G401.6 (cell line): ENCODE measurements at regions not wholly inside any gene's neighbourhood (a gene's known extent, or its start where the extent isn't known, plus 50 kb on each side); places are given as distances from the start of the nearest gene placed in this dataset.

Experiments
- FAIRE-seq: peaks from 2 replicates; lab custom pipeline; 2012; peaks lifted over from hg19 to GRCh38; lab: Jason Lieb, UNC

DNA sequence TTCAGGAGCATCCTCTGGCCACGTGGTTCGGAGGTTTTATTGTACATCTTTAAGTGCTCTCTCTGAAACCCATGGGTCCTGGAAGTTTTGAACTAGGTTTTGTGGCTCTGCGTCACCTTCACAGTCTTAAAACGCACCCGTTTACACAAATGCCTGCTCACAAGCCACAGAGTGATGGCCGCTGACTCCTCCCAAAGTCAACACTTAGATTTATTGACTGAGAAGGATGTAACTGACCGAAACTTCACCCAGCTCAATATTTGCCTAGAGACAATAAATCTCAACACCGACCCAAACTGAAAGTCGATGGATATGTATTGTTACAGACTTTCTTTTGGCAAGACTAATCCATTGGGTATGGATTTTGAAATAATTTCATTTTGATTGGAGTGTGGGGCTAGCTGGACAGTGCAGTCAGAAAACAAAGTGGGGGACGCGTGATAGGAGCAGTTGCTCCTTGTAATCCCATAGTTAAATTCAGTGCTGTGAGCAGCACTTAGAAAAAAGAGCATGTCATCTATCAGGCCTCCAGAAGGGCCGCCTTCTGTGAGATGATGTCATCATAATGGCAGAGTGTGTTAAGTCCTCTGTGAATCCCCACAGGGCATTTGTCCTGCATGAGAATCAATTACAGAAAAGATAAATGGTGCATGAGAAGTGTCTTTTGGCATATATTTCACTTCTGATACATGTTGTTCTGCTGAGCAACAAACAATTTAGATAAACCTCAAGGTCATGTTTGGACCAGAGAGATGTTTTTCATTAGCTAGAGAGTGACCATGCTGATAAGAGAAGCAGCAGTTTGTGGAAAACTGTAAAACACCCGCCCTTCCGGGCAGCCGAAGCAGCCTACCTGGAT is 183.7 kb downstream of the INO80D start:
- no peak for FAIRE-seq

DNA sequence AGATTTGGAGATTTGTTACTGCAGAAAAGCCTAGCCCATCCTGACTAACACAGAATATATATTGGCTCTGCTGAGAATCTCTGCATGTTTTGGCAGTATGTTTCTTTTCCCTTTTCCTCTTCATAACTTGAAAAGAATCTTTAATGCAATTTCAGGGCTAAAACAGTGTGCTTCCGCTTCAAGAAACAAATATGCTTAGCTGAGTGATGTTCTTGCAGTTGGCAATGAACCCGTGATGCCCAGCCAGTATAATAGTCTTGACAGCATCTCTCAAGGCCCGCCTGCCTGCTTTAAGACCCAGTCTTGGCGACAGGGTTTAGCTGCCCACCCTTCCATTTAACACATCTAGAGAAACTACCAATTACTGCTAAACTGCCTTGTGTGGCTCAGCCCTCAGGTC is 184.5 kb downstream of the INO80D start:
- FAIRE-seq: no peak

DNA sequence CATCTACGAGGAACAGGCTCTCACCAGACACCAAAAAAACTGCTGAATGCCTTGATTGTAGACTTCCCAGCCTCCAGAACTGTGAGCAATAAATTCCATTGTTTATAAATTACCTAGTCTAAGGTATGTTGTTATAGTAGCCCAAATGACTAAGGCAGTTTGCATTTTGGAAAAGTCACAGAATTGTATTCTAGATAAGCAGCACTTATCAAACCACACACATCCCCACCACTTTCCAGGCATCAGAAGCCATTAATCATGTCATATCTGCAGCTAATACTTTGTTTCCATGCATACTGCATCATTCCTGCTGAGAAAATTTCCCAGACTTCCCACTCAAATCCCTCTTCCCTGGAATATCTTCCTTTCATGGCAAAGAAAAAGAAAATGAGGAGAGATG is 187.2 kb downstream of the INO80D start:
- FAIRE-seq: no peak

DNA sequence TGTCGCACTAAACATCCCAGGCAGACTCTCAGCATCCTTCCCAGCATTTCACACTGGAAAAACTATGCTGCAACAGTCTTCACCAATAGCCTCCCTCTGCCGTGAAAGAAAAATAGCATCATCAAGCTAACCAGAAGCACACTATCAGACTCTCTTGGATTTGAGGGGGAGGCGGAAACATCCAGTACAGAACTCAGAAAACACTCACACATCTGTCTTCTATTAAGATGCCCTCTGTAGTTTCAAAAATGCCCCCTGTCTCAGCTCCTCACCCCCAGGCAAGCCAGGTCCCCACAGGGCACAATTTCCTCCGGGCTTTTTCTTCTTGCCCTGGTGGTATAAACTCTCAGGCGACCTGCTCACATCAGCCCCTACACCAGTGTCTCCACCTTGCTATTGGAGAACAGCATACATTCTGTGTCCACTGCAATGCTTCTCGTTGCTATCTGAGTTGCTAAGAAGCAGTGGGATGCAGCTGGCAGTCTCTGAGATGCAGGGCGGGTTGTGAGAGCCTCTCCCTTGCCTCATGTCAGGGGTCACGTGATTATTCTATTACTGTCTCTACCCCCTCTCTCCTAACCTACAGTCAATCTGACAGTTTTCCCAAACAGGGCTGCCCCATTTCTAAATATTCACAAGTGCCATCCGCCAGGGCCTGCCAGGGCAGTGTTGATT is 189.9 kb downstream of the INO80D start:
- FAIRE-seq: no peak

DNA sequence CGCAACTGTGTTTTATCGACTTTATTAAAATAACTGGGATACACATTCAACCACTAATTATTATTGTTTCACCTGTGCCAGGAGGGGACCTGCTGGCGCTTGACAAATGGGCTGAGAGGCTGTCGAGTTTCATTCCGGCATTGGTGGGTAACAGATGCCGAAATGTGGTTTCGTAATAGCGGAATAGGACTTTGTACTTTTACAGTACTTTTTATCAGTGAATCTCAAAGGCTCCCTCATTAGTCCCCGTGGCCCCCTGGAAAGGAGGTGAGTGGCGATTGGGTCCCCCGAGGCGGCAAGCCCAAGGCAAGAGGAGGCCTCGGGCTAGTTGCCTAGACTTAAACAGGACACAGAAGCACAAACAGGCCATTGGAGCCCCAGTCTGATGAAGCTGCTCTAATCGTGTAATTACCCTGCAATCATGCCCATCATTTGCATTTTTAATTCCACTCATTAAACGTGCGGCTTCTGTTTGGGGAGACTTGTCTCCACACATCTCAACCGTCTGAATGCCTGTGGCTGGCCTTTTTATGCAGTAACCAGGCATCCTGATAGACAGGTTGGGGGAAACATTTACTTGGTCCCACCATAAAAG is 193.2 kb downstream of the INO80D start:
- FAIRE-seq: no peak

DNA sequence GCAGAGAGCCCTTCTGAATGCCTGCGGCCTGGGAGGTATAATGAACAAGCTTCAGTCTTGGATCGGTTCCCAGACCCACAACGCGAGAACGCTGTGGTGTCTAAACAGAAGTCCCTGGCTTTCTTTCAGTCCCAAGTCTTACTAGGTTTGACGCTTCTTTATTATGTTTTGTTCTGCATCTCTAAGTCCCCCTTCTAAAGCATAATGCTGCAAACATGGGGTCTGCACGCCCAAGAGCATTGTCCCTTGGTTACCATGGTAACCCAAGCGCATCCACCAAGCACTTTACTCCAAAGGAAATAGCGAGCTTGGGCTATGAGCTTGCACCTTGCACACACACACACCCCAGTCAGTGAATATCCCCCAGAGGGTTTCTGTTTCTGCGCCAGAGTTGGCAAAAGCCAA is 193.7 kb downstream of the INO80D start:
- FAIRE-seq: no peak

DNA sequence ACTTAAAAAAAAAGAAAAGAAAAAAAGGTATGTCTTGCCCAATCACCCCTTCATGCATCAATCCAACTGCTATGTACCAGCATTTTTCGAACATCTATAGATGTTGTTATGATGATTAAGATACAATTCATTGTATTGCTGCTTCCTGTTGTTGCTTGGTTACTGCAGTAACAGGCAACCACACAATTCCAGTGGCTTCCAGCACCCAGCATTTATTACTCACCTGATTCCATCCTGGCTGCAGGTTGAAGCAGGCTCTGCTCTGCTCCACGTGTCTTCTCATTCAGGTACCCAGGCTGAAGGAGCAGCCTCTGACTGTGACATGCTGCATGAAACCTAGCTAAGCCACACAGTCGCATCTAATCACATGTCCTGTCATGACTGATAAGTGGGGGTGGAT is 196.9 kb downstream of the INO80D start:
- no peak for FAIRE-seq

DNA sequence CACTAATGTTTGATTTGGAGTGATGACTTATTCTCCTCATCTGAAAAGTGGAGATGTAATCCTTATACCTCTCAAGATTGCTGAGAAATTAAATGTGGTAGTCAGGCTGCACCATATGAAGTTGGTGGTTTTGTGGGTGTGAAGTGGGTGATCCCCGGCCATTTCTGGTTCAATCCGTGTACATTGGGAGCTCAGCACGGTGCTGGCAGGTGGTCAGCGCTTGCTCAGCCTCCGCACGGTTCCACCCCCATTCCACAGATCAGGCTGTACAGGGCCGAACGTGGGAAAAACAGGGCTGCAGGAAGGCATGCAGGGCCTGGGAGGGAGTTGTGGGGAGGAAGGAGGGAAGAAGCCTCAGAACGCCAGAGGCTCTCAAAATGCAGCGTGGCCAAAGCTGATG is 198.3 kb downstream of the INO80D start:
- FAIRE-seq: no peak

DNA sequence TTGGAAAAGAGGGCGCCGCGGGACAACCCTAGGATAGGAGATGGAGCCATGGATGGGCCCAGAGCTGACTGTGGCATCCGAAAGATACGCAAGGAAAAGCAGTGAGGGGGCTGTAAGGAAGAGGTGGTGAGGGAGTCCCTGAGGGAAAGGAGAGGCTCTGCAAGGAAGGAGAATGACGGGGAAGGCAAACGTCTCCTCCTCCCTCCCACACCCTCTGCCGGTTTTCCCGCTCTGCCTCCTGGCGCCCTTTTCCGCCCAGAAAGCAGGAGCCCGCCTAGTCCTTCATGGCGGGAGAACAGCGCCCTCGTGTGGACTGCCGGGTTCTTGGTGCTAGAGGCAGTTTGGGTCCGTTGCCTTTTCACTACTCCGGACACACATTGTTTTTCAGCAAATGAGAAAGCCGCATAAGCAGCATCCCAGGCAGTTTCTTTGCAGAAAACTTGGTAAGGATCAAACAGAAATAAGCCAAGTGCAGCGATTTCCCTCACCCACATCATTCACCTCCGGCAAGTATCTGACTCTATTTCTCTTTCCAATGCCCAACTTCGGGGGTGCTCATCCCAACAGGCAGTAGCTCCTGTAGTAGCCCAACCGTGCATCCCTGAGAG is 200.4 kb downstream of the INO80D start:
- peak; percentile 56 for FAIRE-seq

DNA sequence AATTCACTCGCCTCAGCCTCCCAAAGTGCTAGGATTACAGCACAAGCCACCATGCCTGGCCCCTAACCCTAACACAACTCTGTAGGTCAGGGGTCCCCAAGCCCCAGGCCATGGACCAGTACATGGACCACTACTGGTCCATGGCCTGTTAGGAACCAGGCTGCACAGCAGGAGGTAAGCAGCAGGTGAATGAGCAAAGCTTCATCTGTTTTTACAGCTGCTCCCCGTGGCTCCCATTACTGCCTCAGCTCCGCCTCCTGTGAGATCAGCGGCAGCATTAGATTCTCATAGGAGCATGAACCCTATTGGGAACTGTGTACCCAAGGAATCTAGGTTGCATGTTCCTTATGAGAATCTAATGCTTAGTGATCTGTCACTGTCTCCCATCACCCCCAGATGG is 201.7 kb downstream of the NRP2 start:
- no peak for FAIRE-seq

DNA sequence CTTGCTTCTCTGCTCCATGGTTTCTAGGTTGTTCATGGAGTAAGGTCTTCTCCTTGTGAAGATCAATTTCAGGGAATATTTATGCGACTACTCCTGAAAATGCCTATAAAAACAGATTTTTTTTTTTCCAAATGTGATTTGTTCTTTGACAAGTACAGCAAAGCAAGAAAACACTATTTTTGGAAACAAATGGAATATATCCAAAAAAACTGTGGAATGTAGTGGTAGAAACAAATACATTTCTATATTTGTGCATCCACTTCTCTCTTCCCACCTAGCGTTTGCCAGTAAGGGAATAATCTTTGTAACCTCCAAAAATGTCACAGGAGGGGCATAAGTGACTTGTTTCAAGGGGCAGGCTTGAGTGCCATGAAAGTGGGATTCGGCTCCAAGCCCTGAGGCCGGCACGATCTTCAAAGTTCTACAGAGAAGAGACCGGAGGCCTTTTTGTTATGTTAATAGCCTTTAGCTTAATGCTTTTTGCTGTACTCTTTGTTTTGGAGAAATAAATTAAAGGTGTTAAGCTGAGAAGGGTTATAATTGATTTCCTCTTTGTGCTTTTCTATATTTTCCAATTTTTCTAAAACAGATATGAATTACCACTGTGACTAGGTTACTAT is 200.6 kb downstream of the NRP2 start:
- FAIRE-seq: no peak

DNA sequence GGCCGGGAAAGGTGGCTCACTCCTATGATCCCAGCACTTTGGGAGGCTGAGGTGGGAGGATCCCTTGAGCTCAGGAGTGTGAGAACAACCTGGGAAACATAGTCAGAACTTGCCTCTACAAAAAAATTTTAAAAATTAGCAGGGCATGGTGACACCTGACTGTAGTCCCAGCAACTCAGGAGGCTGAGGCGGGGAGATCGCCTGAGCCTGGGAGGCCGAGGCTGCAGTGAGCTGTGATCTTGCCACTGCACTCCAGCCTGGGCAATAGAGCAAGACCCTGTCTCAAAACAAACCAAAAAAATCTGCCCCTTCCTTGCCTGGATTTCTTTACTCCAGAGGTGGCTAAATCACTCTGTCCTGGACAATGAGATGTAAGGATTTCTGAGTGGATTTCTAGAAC is 197.7 kb downstream of the NRP2 start:
- no peak for FAIRE-seq

DNA sequence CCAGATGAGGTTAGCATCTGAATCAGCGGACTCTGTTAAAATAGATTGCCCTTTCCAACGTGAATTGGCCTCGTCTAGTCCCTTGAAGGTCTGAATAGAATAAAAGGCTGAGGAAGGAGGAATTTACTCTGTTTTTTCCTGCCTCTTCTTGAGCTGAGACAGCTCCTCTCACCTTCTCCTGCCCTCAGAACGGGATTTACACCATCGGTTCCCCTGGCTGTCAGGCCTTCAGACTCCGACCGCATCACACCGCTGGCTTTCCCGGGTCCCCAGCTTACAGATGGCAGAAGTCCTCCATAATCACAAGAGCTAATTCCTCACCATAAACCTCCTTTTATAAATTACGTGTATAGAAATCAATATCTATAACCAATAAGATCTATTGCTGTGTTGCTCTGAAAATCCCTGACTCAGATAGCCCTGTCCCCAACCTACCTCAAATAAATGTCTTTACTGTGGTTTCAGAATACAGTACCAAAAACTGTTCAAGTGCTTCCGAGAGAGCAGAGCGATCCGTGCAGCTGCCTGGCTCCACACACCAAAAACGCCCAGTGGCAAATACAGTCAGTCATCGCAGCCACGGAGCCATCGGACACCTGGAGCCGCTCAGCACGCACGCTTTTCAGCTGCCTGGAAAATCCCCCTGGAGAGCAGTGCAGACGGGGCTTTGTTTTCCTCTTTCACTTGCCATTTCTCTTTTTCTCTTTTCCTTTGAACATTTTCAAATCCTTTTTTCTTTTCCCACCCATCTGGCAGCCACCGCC is 196.9 kb downstream of the NRP2 start:
- FAIRE-seq: no peak

DNA sequence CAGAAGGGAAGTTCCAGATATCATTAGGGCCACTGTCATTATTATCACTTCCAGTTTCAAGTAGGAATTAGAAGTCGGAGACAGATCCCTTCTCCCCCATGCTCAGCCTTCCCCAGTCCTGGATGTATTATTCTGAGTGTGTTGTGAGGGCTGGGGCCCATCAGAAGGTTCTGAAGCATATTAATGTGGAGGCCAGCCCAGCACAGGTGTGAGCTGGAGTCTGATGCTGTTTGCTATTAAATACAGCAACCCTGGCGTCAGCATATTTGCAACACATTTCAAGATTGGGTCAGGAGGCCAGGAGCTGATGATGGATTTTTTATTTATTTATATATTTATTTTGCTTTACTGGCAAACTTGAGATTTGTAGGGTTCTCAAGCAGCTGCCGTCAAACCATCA is 195.2 kb downstream of the NRP2 start:
- no peak for FAIRE-seq

DNA sequence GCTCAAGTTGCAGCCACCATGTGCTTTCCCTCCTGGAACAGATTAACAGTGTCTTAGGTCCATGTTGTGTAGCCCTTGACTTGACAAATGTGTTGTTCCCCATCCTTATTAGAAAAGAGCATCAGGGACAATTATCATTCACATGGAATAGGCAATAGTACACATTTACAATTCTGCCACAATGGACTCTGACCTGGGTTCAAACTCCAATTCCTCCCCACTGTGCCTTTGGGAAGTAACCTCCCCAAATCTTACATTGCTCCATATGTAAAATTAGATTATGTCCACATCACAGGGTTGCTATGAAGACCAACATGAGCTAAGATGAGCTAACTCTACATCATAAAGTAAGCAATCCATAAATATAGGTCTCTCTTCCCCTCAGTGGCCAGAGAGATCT is 193.8 kb downstream of the NRP2 start:
- FAIRE-seq: no peak

DNA sequence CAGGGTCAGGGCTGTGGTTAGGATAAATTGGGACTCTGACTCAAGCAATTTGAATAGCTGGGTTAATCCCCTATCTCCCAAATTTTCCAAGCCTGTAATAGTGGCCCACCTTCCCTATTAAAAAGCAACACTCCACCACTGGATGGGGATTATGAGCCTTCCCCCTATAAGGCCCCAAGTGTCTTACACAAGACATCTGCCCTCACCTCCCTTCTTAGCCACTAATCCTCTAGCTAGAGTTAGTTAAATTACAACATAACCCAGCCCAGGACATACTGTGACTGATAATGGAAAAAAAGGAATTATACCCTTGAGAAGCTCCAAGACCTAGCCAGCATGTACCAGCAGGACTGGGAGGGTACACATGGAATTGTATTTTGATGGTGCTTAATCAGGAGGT is 190.4 kb downstream of the NRP2 start:
- no peak for FAIRE-seq

DNA sequence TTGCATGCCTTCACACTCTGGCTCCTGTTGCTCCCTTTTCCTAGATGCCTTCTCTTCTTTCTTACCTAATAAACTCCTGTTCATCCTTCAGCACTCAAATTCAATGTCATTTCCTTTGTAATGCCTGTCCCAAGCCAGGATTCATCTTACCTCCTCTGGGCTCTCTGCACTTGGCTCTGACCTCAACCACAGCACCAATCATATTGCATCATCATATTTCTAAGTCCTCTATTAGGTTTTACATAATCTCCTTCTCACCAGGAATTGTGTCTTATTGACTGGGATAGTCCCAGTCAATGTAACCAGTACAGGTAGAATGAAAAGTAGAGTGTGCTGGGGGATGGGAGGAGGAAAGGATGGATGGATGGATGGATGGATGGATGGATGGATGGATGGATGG is 187.1 kb downstream of the NRP2 start:
- no peak for FAIRE-seq

DNA sequence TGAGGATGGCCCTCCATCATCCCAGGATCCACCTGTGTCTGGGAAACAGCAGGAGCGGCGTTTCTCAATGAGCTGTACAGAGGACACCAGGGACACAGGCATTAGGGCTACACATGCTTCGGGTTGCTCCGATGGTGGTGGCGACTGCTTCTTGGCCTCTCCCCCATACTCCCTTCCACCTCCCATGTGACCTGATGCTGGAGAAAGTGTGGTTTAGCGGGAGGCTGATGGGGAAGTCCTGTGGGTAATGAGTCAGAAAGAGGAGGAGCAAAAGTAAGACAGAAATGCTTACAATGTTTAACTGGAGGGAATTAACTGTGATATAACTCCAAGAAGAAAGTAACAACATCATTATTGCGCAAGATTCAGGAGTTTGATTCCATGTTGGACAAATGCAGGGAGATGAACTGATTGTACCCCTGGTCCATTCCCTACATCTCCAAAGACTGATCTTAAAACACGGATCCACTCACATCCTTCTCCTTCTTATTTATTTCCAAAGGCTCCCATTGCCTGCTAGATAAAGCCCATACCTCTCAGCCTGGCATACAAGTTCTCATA is 186.6 kb downstream of the NRP2 start:
- no peak for FAIRE-seq

DNA sequence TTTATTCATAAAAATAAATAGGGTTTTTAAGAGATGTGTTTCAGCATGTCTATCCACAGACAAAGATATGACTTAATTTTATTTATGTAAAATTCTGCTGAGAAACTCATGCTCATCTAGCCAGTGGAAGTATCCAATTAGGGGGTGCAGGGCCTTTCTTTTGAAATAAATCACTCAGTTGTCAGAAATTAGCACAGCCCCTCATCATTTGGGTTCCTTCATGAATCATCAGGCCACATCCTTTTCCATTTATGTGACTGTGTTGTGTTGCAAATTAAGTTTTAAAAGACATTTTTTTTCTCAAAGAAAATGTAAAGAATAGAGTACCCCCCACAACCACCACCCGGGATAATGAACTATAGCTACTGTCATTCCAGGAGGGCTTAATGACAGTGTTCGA is 185.8 kb downstream of the NRP2 start:
- FAIRE-seq: no peak

DNA sequence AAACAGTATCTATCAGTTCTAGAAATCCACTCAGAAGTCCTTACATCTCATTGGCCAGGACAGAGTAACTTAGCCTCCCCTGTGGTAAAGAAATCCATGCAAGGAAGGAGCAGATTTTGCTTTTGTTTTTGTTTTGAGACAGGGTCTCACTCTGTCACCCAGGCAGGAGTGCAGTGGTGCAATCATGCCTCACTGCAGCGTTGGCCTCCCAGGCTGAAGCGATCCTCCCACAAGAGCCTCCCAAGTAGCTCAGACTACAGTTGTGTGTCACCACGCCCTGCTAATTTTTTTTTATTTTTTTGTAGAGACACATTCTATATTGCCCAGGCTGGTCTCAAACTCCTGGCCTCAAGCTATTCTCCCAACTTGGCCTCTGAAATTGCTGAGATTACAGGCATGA is 185.1 kb downstream of the NRP2 start:
- no peak for FAIRE-seq

DNA sequence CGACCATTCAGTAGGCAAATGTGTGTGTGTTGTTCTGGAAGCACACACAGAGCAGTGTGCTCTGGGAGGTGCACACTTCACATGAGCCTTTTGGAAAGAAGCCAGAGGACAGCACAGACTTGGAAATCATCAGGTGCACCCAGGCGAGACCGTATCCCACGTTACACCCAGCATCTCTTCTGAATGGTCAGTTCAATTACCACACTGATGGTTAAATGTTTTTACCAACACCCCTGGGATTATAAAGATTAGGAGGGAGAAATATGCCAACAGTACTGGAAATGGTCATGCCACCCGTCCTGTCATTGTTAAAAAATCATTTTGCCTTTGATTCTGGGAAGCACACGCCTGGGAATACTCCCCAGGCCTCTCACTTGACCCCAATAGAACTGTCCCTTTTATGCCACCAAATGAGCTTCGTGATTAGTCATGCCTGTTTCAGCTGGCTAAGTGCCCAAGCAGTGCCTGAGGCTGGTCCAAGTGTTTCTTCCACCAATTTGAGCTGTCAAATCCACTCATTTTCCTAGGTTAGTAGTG is 183.7 kb downstream of the NRP2 start:
- no peak for FAIRE-seq
